ENCODE measurements at regions not wholly inside any gene's neighbourhood (a gene's known extent, or its start where the extent isn't known, plus 50 kb on each side); places are given as distances from the start of the nearest gene placed in this dataset.

DNA sequence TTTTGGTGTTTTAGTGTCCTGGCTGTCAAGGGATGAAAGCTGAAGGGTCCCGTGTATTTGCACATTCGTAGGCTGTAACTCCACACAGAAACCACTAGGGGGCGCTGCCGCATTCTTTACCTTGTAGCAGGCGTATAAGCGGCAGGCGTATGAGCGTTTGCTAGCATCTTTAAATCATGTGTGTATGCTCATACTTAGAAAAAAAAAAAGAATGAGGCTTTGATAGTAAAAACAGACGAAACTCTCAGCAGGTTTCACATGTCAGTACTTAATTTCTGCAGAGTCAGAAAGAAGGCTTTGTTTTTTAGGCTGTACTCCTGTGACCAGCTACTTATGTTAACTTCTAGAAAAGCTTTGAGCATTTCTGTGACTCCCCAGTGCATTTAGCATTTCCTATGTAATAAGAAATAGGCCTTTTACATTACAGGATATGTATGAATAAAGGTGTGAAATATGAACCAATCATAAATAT is 218.8 kb upstream of the ADAMTSL1 start:
- Histone ChIP-seq H3K36me3 (ENCODE audit: insufficient read depth, low read length) (no peaks in the 10 kb centered on the region), H3K27ac (ENCODE audit: low read depth, low read length) (no peak overlapping the region), H3K4me2 (ENCODE audit: low read length) (peak overlapping the region; percentile 22), H3K4me1 (ENCODE audit: insufficient read depth, low read length) (peaks cover 6% of the 10 kb centered on the region), H3K27me3 (ENCODE audit: insufficient read depth, low read length) (no peaks in the 10 kb centered on the region), H3K9ac (ENCODE audit: low read length) (no peak overlapping the region), H3K9me3 (ENCODE audit: insufficient read depth, low read depth, low read length) (no peaks in the 10 kb centered on the region), H2AFZ (ENCODE audit: low read depth, low read length) (no peak overlapping the region), H3K79me2 (ENCODE audit: insufficient read depth, low read length) (no peaks in the 10 kb centered on the region), H3K4me3 (ENCODE audit: insufficient read depth, low read depth, low read length) (no peak overlapping the region), H4K20me1 (ENCODE audit: insufficient read depth, low read length) (no peaks in the 10 kb centered on the region)
- Mint-ChIP-seq H3K27ac (ENCODE audit: unreplicated experiment) (no peak overlapping the region), H3K27me3 (ENCODE audit: low read depth, unreplicated experiment) (no peaks in the 10 kb centered on the region), H3K36me3 (ENCODE audit: low read depth, unreplicated experiment) (no peaks in the 10 kb centered on the region), H3K4me1 (ENCODE audit: low read depth, unreplicated experiment) (peaks cover 1% of the 10 kb centered on the region), H3K4me3 (ENCODE audit: unreplicated experiment) (no peak overlapping the region), H3K9me3 (ENCODE audit: unreplicated experiment) (no peaks in the 10 kb centered on the region)
- FAIRE-seq (peak; percentile 45), DNase-seq (ENCODE audit: low read depth) (peak; percentile 62)
- no peak for TF ChIP-seq EZH2 (IDR thresholded peaks at IDR 0.05; ENCODE audit: insufficient read depth, low read length)
- TF ChIP-seq, protein P1, sequence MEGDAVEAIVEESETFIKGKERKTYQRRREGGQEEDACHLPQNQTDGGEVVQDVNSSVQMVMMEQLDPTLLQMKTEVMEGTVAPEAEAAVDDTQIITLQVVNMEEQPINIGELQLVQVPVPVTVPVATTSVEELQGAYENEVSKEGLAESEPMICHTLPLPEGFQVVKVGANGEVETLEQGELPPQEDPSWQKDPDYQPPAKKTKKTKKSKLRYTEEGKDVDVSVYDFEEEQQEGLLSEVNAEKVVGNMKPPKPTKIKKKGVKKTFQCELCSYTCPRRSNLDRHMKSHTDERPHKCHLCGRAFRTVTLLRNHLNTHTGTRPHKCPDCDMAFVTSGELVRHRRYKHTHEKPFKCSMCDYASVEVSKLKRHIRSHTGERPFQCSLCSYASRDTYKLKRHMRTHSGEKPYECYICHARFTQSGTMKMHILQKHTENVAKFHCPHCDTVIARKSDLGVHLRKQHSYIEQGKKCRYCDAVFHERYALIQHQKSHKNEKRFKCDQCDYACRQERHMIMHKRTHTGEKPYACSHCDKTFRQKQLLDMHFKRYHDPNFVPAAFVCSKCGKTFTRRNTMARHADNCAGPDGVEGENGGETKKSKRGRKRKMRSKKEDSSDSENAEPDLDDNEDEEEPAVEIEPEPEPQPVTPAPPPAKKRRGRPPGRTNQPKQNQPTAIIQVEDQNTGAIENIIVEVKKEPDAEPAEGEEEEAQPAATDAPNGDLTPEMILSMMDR (IDR thresholded peaks at IDR 0.05; ENCODE audit: insufficient read depth, low read depth, low read length) = peak; percentile 98

GRCh38 chr9:18255747-18256146 is 218.2 kb upstream of the ADAMTSL1 start:
- FAIRE-seq = peak; percentile 74
- Histone ChIP-seq H3K79me2 (ENCODE audit: insufficient read depth, low read length) (no peaks in the 10 kb centered on the region), H3K4me2 (ENCODE audit: low read length) (peak overlapping the region; percentile 22), H3K4me3 (ENCODE audit: insufficient read depth, low read depth, low read length) (no peak overlapping the region), H2AFZ (ENCODE audit: low read depth, low read length) (no peak overlapping the region), H3K36me3 (ENCODE audit: insufficient read depth, low read length) (no peaks in the 10 kb centered on the region), H3K9me3 (ENCODE audit: insufficient read depth, low read depth, low read length) (no peaks in the 10 kb centered on the region), H4K20me1 (ENCODE audit: insufficient read depth, low read length) (no peaks in the 10 kb centered on the region), H3K27ac (ENCODE audit: low read depth, low read length) (no peak overlapping the region), H3K27me3 (ENCODE audit: insufficient read depth, low read length) (no peaks in the 10 kb centered on the region), H3K9ac (ENCODE audit: low read length) (no peak overlapping the region), H3K4me1 (ENCODE audit: insufficient read depth, low read length) (peaks cover 6% of the 10 kb centered on the region)
- H3K36me3 Mint-ChIP-seq (ENCODE audit: low read depth, unreplicated experiment) = no peaks in the 10 kb centered on the region
- no peaks in the 10 kb centered on the region for H3K9me3 Mint-ChIP-seq (ENCODE audit: unreplicated experiment)
- no peak overlapping the region for H3K27ac Mint-ChIP-seq (ENCODE audit: unreplicated experiment)
- no peak for TF ChIP-seq EZH2 (IDR thresholded peaks at IDR 0.05; ENCODE audit: insufficient read depth, low read length)
- TF ChIP-seq, protein P1 (IDR thresholded peaks at IDR 0.05; ENCODE audit: insufficient read depth, low read depth, low read length) = no peak
- DNase-seq (ENCODE audit: low read depth) = peak; percentile 25
- no peaks in the 10 kb centered on the region for H3K4me1 Mint-ChIP-seq (ENCODE audit: low read depth, unreplicated experiment)
- H3K27me3 Mint-ChIP-seq (ENCODE audit: low read depth, unreplicated experiment) = no peaks in the 10 kb centered on the region
- H3K4me3 Mint-ChIP-seq (ENCODE audit: unreplicated experiment) = no peak overlapping the region

DNA sequence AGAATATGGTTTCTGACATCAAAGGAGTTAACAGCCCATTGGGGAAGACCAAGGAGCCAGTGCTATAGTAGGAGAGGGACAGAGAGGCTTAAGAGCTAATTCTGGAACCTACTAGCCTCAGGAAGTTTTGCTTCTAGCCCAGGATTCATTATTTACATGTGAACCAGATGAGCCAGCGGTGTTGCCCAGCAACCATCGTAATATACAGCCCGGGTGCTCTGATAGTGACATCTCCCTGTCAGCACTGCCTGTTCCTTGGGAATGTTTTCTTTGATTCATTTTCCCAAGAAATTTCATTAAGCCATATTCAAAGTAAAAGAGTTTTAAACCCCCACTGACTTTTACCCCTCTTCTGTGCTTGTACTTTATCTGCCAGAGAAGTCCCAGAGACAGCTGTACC is 217.4 kb upstream of the ADAMTSL1 start:
- FAIRE-seq (peak; percentile 43), DNase-seq (ENCODE audit: low read depth) (no peak)
- Histone ChIP-seq H3K27ac (ENCODE audit: low read depth, low read length) (no peak overlapping the region), H3K27me3 (ENCODE audit: insufficient read depth, low read length) (no peaks in the 10 kb centered on the region), H3K4me3 (ENCODE audit: insufficient read depth, low read depth, low read length) (no peak overlapping the region), H3K9ac (ENCODE audit: low read length) (no peak overlapping the region), H3K4me1 (ENCODE audit: insufficient read depth, low read length) (peaks cover 6% of the 10 kb centered on the region), H4K20me1 (ENCODE audit: insufficient read depth, low read length) (no peaks in the 10 kb centered on the region), H3K4me2 (ENCODE audit: low read length) (no peak overlapping the region), H3K9me3 (ENCODE audit: insufficient read depth, low read depth, low read length) (no peaks in the 10 kb centered on the region), H2AFZ (ENCODE audit: low read depth, low read length) (no peak overlapping the region), H3K79me2 (ENCODE audit: insufficient read depth, low read length) (no peaks in the 10 kb centered on the region), H3K36me3 (ENCODE audit: insufficient read depth, low read length) (no peaks in the 10 kb centered on the region)
- Mint-ChIP-seq H3K9me3 (ENCODE audit: unreplicated experiment) (no peaks in the 10 kb centered on the region), H3K36me3 (ENCODE audit: low read depth, unreplicated experiment) (no peaks in the 10 kb centered on the region), H3K27me3 (ENCODE audit: low read depth, unreplicated experiment) (no peaks in the 10 kb centered on the region), H3K4me1 (ENCODE audit: low read depth, unreplicated experiment) (peaks cover 4% of the 10 kb centered on the region), H3K4me3 (ENCODE audit: unreplicated experiment) (no peak overlapping the region), H3K27ac (ENCODE audit: unreplicated experiment) (peak overlapping the region; percentile 15)
- TF ChIP-seq, protein P1 (IDR thresholded peaks at IDR 0.05; ENCODE audit: insufficient read depth, low read depth, low read length) = no peak
- no peak for TF ChIP-seq EZH2 (IDR thresholded peaks at IDR 0.05; ENCODE audit: insufficient read depth, low read length)

All from astrocyte (in vitro differentiated cells and primary cell).